ENCODE measurements at regions not wholly inside any gene's neighbourhood (a gene's known extent, or its start where the extent isn't known, plus 50 kb on each side); places are given as distances from the start of the nearest gene placed in this dataset.
"Not testable (repeated sequence)": the region's sequence is repeated elsewhere in the genome, so short reads cannot be mapped to it uniquely, and the experiment has no call there.

DNA sequence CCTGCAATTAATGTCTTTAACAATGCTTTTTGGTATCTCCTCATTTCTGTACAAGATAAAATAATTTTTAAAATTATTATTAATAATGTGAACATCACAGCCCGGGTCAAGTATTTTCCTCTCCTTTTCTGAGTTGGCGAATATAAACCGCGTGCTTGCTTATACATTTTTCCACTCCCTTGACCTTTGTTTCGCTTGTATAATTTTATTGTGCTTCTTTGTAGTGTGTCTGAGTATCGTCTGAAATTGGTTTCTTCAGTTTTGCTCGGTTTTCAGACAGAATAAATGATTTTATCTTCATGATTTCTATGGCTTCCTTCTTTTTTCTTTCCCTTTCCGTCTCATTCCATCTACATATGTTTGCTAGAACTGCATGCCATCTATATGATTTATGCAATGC is 448.5 kb downstream of the MAT2B start:
- no peak for DNase-seq

DNA sequence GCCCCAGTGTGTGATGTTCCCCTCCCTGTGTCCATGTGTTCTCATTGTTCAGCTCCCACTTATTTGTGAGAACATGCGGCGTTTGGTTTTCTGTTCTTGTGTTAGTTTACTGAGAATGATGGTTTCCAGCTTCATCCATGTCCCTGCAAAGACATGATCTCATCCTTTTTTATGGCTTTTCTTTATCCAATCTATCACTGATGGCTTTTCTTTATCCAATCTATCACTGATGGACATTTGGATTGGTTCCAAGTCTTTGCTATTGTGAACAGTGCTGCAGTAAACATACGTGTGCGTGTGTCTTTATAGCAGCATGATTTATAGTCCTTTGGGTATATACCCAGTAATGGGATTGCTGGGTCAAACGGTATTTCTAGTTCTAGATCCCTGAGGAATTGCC is 455.8 kb downstream of the MAT2B start:
- not testable (repeated sequence) for DNase-seq

DNA sequence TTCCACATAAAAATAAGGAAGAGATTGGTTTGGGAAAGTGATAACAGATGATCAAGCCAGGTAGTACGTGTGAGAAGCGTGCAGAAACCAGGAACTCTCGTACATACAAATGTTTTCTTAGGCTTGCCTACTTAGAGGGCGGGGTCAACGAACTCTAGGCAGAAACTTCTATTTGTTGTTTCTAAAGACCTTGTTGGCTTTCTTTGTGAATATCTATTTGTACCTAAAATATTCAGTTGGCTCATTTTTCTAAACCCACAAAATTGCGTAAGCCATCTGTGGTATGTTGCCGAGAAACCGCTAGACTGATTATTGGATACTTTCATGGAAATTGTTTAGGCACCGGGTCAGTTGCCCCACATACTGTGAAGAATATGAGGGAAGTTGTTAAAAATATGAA is 458.5 kb downstream of the MAT2B start:
- no peak for DNase-seq

- DNase-seq, result no peak
Measured at GRCh38 chr5:163964671-163965070, 459.3 kb downstream of the MAT2B start.

GRCh38 chr5:163967268-163967667 is 461.8 kb downstream of the MAT2B start:
- DNase-seq, result no peak

- DNase-seq, result no peak
Measured at GRCh38 chr5:163968651-163969050, 463.2 kb downstream of the MAT2B start.

GRCh38 chr5:163976696-163977095 is 471.3 kb downstream of the MAT2B start:
- DNase-seq, result no peak

DNA sequence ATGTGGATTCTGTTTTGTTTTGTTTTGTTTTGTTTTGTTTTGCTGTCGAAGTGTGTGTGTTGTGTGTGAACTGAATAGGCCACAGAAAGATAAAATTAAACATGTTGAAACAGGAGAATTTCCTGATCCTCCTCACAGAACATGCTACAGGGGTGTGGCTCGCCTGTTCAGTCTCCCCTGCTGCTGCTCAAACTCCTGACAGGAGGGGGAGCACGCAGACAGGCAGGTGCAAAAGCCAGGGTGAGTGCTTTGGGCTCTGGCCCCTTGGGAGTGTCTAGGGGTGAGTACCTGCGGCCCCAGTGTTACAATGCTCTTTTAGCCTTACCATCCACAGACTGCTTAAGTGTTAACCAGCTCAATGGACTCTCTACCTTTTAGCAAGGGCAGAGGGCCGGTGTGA is 473.5 kb downstream of the MAT2B start:
- no peak for DNase-seq

DNA sequence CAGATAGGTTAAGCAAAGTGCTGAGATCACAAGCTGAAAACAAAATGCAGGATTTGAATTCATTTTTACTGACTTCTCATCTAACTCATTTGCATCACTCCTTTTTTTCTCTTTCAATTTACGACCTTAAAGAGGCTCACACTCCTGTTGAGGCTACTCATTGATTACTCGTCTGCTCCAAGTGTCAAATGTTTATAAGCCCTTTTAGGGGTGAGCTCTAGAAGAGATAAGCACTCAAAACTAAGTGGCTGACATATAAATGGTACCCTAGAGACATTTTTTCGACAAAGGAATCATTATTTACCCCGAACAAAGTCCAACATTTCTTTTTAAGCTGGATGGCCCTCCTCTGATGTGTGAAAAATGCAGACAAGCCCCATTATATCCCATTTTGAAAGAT is 483.1 kb downstream of the MAT2B start:
- DNase-seq, result no peak

DNA sequence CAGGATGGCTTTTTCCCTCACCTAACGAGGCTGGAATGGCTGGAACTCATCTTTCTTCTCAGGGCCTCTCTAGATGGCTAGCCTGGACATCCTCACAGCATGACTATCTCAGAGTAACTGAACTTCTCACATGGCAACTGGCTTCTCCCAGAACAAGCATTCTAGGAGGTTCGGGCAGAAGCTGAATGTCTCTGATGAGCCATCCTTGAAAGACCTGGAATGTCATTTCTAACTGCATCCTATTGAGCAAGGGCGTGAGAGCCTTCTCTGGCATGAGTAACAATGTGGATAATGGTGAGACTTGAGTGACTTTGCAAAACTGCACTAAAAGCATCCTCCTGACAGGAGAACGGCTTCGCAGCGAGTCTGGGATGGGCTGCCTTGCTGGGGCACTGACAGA is 487.7 kb downstream of the MAT2B start:
- DNase-seq, result no peak

- no peak for DNase-seq
Measured at GRCh38 chr5:163995206-163995605, 489.8 kb downstream of the MAT2B start.

DNA sequence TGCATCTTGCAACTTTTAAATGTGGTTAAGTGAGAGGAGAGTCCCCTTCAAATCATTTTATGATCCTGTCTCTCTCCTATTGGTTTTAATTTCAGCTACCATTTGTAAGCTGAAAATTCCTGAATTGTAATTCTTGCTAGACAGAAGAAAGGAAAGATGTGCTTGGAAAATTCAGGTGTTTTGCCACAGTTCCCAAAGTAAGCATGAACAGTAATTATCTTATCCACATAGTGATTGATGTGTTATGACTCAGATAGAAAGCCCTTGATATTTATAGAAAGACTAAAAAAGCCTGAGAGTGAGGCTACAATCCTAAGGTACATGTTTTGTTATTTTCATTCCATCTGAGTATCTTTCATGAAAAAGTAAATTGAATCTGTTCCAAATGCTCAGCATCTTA is 492.5 kb downstream of the MAT2B start:
- DNase-seq, result no peak

- no peak for DNase-seq
Measured at GRCh38 chr5:164000241-164000640, 494.8 kb downstream of the MAT2B start.

DNA sequence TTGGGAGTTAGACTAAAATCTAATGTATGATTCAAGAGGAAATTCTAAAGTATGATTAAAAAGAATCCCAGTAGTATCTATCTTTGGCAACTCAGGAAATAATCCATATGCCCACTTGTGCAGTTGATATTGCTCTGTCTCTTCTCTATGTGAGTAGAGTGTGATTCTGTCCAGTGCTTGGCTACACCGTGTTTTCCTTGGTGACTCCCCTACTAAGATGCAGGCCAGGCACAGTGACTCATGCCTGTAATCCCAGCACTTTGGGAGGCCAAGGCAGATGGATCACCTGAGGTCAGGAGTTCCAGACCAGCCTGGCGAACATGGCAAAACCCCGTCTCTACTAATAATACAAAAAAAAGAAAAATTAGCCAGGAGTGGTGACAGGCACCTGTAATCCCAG is 495.4 kb downstream of the MAT2B start:
- no peak for DNase-seq

DNA sequence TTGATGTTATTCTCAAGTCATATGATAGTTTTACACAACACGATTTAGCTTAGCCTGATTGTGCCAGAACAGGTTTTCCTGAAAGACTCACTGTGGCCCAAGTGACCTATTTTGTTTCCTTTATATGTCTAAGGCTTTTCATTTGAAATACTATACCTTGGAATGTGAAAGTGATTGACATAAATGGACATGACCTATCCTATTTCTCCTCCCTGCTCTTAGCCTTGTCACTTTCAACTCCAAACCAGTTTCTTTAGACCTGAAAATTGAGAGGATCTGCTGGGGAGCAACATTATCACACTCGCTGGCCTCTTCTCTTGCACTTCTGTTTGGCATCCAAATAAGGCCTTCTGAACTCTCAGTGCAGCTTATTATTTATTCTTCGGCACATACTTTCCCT is 496.8 kb downstream of the MAT2B start:
- DNase-seq, result no peak

GRCh38 chr5:164002628-164003027 is 497.2 kb downstream of the MAT2B start:
- DNase-seq, result no peak

DNA sequence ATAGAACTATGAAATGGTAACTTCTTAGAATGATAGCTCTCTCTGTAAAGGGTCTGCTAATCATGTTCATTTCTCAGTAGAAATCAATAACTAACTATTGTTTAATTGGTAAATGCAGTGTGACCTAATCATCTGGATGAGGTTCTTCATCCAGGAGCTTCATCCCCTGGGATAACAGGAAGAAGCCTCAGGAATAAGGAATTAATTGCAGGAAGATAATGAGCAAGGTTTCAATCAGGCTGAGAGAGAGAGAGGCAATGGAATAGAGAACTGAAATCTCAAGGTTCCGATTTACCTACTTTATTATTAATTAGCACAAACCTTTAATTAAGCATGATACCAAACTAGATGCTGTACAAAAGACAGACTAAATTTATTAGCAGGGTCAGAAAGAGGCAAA is 499.7 kb downstream of the MAT2B start:
- DNase-seq, result no peak

DNA sequence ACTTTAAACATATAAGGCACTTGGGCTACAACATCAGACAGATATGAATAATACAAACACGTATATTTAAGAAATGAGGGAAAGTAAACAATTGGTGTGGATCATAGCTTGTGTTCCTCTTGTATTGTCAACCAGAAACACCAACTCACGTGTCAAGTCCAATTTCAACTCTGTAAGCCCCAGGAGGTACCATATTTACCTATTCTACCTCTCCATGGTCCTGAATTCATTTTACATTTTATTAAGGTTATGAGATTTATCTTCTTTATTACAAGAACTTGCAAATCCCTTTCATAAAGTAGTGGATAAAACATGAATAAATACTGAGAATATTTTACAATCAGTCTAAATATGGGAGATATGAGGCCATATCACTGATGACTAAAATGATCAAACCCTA is 501.6 kb downstream of the MAT2B start:
- no peak for DNase-seq

GRCh38 chr5:164009621-164010020 is 504.2 kb downstream of the MAT2B start:
- DNase-seq, result no peak

DNA sequence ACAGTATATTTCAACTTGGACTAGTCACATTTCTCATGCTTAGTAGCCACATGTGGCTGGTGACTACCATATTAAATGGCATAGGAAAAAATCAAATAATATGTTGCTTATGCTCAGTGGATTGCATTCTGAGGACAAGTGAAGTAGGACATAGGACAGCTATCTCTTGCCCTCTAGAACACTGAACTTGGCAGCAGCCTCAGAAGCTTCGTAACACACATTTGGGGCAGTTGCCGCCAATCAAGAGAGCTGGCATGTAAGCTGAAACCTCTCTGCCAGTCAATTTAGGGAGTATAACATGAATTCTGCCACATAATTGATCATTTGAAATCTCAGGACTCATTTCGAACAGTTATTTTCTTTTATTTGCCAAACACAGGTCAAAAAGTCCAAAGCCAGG is 505.5 kb downstream of the MAT2B start:
- no peak for DNase-seq

DNA sequence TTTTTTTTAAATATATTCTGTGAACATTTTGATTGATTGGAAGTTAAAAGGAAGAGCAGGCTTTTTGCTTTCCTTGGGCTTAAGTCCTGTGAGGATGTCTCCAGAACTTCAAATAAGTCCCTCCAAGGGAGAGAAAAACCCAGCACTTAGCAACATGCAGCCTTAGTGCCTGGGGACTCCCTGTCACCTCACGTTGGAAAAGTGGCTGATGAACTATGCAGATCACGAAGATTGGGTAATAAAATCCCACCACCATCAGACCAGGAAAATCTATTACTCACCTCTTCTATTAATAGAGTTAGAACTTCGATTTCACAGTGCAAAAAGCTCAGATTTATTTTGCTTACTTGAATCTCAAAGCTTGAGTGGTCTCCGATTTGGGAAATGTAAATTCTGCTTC is 507.0 kb downstream of the MAT2B start:
- DNase-seq, result no peak

DNA sequence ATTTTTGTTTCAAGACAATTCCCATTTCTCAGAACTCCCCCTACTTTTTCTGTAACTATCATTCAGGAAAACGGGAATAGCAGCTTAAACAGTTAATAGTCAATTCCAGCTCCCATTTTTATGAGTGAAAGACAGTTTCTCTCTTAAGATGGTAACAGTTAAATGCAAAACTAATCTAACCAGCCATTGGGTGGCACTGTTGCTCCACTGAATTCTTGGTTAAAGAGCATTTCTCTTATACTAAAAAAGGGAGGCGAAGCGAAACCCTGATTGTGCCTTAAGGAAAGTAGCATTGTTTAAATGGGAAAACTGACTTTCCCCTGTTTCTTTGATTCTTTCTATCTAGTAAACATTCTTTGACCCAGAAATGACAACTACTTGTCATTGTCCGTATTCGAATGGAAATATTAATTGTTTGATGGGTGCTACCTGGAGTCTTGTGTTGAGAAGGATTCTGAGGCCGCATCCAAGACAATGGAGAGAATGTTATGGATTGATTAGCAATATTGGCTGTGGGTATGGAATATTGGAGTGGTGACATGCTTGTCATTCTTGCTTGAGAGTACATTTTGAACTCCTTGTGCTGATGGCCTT is 507.8 kb downstream of the MAT2B start:
- DNase-seq, result peak; percentile 73

- no peak for DNase-seq
Measured at GRCh38 chr5:164020116-164020515, 514.7 kb downstream of the MAT2B start.

- DNase-seq, result no peak
Measured at GRCh38 chr5:164027738-164028137, 522.3 kb downstream of the MAT2B start.

- no peak for DNase-seq
Measured at GRCh38 chr5:164038128-164038783, 532.8 kb downstream of the MAT2B start.
